ENCODE measurements at regions not wholly inside any gene's neighbourhood (a gene's known extent, or its start where the extent isn't known, plus 50 kb on each side); places are given as distances from the start of the nearest gene placed in this dataset.

DNA sequence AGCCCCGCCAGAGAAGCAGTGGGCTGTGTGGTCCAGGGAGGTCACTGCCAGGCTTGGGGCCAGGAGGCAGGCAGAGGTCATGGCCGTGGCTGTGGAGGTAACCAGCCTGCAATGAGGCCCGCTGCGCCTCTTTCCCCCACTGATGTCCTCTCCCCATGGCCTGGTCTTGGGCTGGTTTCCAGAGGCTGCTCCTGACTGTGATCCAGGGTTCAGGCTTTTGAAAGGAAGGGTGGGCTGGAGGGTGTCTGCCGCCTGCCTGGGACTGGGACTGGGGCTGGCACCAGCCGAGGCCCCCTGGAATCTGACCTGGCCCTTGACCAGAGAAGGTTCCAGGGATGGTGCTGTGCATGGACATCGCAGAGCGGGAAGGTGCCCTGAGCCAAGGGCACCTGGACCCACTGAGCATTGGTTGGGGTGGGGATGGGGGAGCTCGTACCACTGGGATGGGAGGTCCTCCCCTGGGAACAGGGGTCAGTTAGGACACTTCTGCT is 59.6 kb upstream of the THY1 start:
- TF ChIP-seq POLR2A (IDR thresholded peaks at IDR 0.05; ENCODE audit: low read depth) (no peak), POLR2AphosphoS5 (IDR thresholded peaks at IDR 0.05) (no peak), EP300 (IDR thresholded peaks at IDR 0.05) (no peak)
- TF ChIP-seq, protein P1, sequence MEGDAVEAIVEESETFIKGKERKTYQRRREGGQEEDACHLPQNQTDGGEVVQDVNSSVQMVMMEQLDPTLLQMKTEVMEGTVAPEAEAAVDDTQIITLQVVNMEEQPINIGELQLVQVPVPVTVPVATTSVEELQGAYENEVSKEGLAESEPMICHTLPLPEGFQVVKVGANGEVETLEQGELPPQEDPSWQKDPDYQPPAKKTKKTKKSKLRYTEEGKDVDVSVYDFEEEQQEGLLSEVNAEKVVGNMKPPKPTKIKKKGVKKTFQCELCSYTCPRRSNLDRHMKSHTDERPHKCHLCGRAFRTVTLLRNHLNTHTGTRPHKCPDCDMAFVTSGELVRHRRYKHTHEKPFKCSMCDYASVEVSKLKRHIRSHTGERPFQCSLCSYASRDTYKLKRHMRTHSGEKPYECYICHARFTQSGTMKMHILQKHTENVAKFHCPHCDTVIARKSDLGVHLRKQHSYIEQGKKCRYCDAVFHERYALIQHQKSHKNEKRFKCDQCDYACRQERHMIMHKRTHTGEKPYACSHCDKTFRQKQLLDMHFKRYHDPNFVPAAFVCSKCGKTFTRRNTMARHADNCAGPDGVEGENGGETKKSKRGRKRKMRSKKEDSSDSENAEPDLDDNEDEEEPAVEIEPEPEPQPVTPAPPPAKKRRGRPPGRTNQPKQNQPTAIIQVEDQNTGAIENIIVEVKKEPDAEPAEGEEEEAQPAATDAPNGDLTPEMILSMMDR (IDR thresholded peaks at IDR 0.05), result no peak
